H1 (cell line): ENCODE measurements at regions not wholly inside any gene's neighbourhood (a gene's known extent, or its start where the extent isn't known, plus 50 kb on each side); places are given as distances from the start of the nearest gene placed in this dataset.

Experiments used
- CTCF ChIA-PET: fragments of 300-600 bp; sonication (Branson Sonifier 250); formaldehyde crosslinking; loops from one replicate; lab custom pipeline; 2021; ENCODE audit not compliant: partially characterized antibody; lab: Charles Lee
- POLR2A ChIA-PET: fragments of 300-600 bp; sonication (Branson Sonifier 250); formaldehyde crosslinking; loops from one replicate; lab custom pipeline; 2021; ENCODE audit warnings: inconsistent platforms; ENCODE audit not compliant: partially characterized antibody; lab: Charles Lee
- DNase-seq, 2 experiments: peaks; one replicate each; pipeline versions ENCODE4 v3.0.0 to v3.0.0-alpha.2; 2010 to 2022; ENCODE audit warnings: low spot score in 2 of 2, low read depth in 1 of 2, mixed read lengths in 1 of 2
- FAIRE-seq: peaks from 2 replicates; lab custom pipeline; 2011; peaks lifted over from hg19 to GRCh38; lab: Jason Lieb, UNC
- H2AFZ ChIP-seq: 2 replicates; pipeline ENCODE4 v1.8.1; 2012; ENCODE audit warnings: low read length, inconsistent platforms
- H2AK5ac ChIP-seq: 2 replicates; pipeline ENCODE4 v1.6.1; 2013; ENCODE audit warnings: low read depth, low read length
- H2BK120ac ChIP-seq: replicated peaks from 2 replicates; pipeline ENCODE3; 2013; ENCODE audit warnings: low read depth, low read length, inconsistent platforms
- H2BK12ac ChIP-seq: 2 replicates; pipeline ENCODE4 v1.6.1; 2013; ENCODE audit warnings: low read depth, low read length
- H2BK15ac ChIP-seq: 2 replicates; pipeline ENCODE4 v1.6.1; 2013; ENCODE audit warnings: low read length
- H2BK20ac ChIP-seq: 2 replicates; pipeline ENCODE4 v1.6.1; 2013; ENCODE audit warnings: low read length
- H2BK5ac ChIP-seq: 2 replicates; pipeline ENCODE4 v1.6.1; 2013; ENCODE audit warnings: low read depth, low read length
- H3K14ac ChIP-seq: 2 replicates; pipeline ENCODE4 v1.6.1; 2013; ENCODE audit warnings: inconsistent platforms; ENCODE audit not compliant: insufficient read length
- H3K18ac ChIP-seq: 2 replicates; pipeline ENCODE4 v1.6.1; 2013; ENCODE audit warnings: low read length; ENCODE audit errors: extremely low read depth
- H3K23ac ChIP-seq: 2 replicates; pipeline ENCODE4 v1.6.1; 2013; ENCODE audit warnings: inconsistent platforms; ENCODE audit not compliant: insufficient read length
- H3K23me2 ChIP-seq: 2 replicates; pipeline ENCODE4 v1.6.1; 2013; ENCODE audit warnings: low read depth, low read length
- H3K27ac ChIP-seq: 2 replicates; pipeline ENCODE4 v1.6.1; 2011; ENCODE audit warnings: low read depth, low read length, inconsistent platforms
- H3K27me3 ChIP-seq, 4 experiments: replicated peaks in 1 of 4; 1 replicate in 1 of 4; 2 replicates in 3 of 4; pipeline versions ENCODE4 v1.6.1 to v1.8.1; 2011 to 2013; ENCODE audit warnings: low read length in 3 of 4, mild to moderate bottlenecking in 3 of 4, inconsistent platforms in 2 of 4, mixed read lengths in 2 of 4, moderate library complexity in 1 of 4; ENCODE audit not compliant: control insufficient read depth in 3 of 4, insufficient read depth in 3 of 4; ENCODE audit errors: extremely low read depth in 1 of 4
- H3K36me3 ChIP-seq, 4 experiments: 2 replicates each; pipeline versions ENCODE4 v1.6.1 to v1.8.1; 2011 to 2013; ENCODE audit warnings: mild to moderate bottlenecking in 4 of 4, low read length in 3 of 4, moderate library complexity in 2 of 4, control low read depth in 1 of 4, inconsistent platforms in 1 of 4; ENCODE audit not compliant: insufficient read depth in 4 of 4, control insufficient read depth in 2 of 4
- H3K4ac ChIP-seq: replicated peaks from 2 replicates; pipeline ENCODE3; 2013; ENCODE audit warnings: low read length, low read depth, mixed read lengths, inconsistent platforms; ENCODE audit not compliant: insufficient read length
- H3K4me1 ChIP-seq, 4 experiments: replicated peaks in 1 of 4; 1 replicate in 1 of 4; 2 replicates in 3 of 4; pipeline versions ENCODE4 v1.6.1 to v1.8.1; 2011 to 2013; ENCODE audit warnings: low read length in 3 of 4, inconsistent platforms in 2 of 4, mixed read lengths in 1 of 4; ENCODE audit not compliant: insufficient read depth in 4 of 4, control insufficient read depth in 3 of 4
- H3K4me2 ChIP-seq, 2 experiments: 2 replicates each; pipeline versions ENCODE4 v1.6.1 to v1.8.1; 2011 to 2013; ENCODE audit warnings: low read depth in 2 of 2, low read length in 2 of 2, control low read depth in 1 of 2, inconsistent platforms in 1 of 2, mild to moderate bottlenecking in 1 of 2; ENCODE audit not compliant: insufficient read depth in 1 of 2
- H3K4me3 ChIP-seq, 4 experiments: fragments of 200-600, 300-600 bp in 1 of 4; sonication (generic), shearing (Covaris generic), sonication (Bioruptor Twin) in 1 of 4; 2 replicates each; pipeline versions ENCODE4 v1.5.1 to v1.8.1; 2011 to 2016; ENCODE audit warnings: low read length in 4 of 4, low read depth in 3 of 4, control low read depth in 2 of 4, inconsistent platforms in 2 of 4, mild to moderate bottlenecking in 2 of 4, mixed read lengths in 1 of 4, moderate library complexity in 1 of 4; ENCODE audit not compliant: insufficient read depth in 2 of 4; ENCODE audit errors: extremely low read depth in 1 of 4
- H3K56ac ChIP-seq: replicated peaks from 2 replicates; pipeline ENCODE3; 2013; ENCODE audit warnings: low read depth, mild to moderate bottlenecking, mixed read lengths, low read length, inconsistent platforms; ENCODE audit not compliant: insufficient read length
- H3K79me1 ChIP-seq: 2 replicates; pipeline ENCODE4 v1.6.1; 2013; ENCODE audit warnings: low read depth, low read length, control low read depth
- H3K79me2 ChIP-seq, 2 experiments: 2 replicates each; pipeline versions ENCODE4 v1.6.1 to v1.8.1; 2012 to 2013; ENCODE audit warnings: low read length in 2 of 2, mild to moderate bottlenecking in 2 of 2, inconsistent platforms in 1 of 2; ENCODE audit not compliant: insufficient read depth in 2 of 2, control insufficient read depth in 1 of 2
- H3K9ac ChIP-seq, 4 experiments: replicated peaks in 1 of 4; 1 replicate in 1 of 4; 2 replicates in 3 of 4; pipeline versions ENCODE4 v1.6.1 to v1.8.1; 2011 to 2013; ENCODE audit warnings: low read depth in 3 of 4, low read length in 3 of 4, control low read depth in 2 of 4, mild to moderate bottlenecking in 2 of 4, moderate library complexity in 2 of 4, inconsistent platforms in 1 of 4; ENCODE audit errors: extremely low read depth in 1 of 4
- H3K9me3 ChIP-seq, 2 experiments: 2 replicates each; pipeline versions ENCODE4 v1.6.1 to v1.8.1; 2012 to 2013; ENCODE audit warnings: mild to moderate bottlenecking in 2 of 2, moderate library complexity in 2 of 2, control low read depth in 1 of 2, inconsistent platforms in 1 of 2, low read depth in 1 of 2, low read length in 1 of 2, mixed read lengths in 1 of 2; ENCODE audit not compliant: insufficient read depth in 2 of 2
- H4K20me1 ChIP-seq, 2 experiments: replicated peaks in 1 of 2; 2 replicates each; pipeline versions ENCODE3 to v1.8.1; 2011 to 2013; ENCODE audit warnings: inconsistent platforms in 2 of 2, low read length in 2 of 2, mild to moderate bottlenecking in 1 of 2; ENCODE audit not compliant: insufficient read depth in 2 of 2, control insufficient read depth in 1 of 2
- H4K5ac ChIP-seq: 2 replicates; pipeline ENCODE4 v1.6.1; 2013; ENCODE audit warnings: low read length, low read depth, mixed read lengths, inconsistent platforms; ENCODE audit not compliant: insufficient read length
- H4K8ac ChIP-seq: 2 replicates; pipeline ENCODE4 v1.8.0; 2013; ENCODE audit warnings: mild to moderate bottlenecking, moderate library complexity, low read length, inconsistent platforms; ENCODE audit not compliant: insufficient read depth; ENCODE audit errors: extremely low read depth
- H4K91ac ChIP-seq: replicated peaks from 2 replicates; pipeline ENCODE3; 2013; ENCODE audit warnings: low read length, mixed read lengths, inconsistent platforms; ENCODE audit not compliant: insufficient read length
- EGR1 ChIP-seq: IDR thresholded peaks from 2 replicates; pipeline ENCODE4 v1.6.1; 2011; ENCODE audit warnings: low read depth, low read length, borderline replicate concordance
- POLR2A ChIP-seq, 2 experiments: IDR thresholded peaks; 1 replicate in 1 of 2; 2 replicates in 1 of 2; pipeline ENCODE4 v1.6.1; 2011; ENCODE audit warnings: low read depth in 2 of 2, low read length in 2 of 2, mild to moderate bottlenecking in 2 of 2; ENCODE audit errors: control extremely low read depth in 1 of 2
- POLR2AphosphoS5 ChIP-seq: IDR thresholded peaks from 2 replicates; pipeline ENCODE4 v1.6.1; 2011; ENCODE audit warnings: low read depth, low read length
- RBBP5 ChIP-seq: IDR thresholded peaks from 2 replicates; pipeline ENCODE4 v1.7.1; 2012; ENCODE audit warnings: low read depth, mild to moderate bottlenecking, inconsistent platforms, low read length, moderate library complexity, borderline replicate concordance
- WGBS, 2 experiments: shearing (Covaris generic) in 1 of 2; methylation state at CpG; one replicate each; pipeline versions ENCODE4 v1.1.6 to v1.1.7; 2013 to 2015; ENCODE audit warnings: low lambda C conversion rate in 2 of 2, mixed read lengths in 2 of 2, inconsistent platforms in 1 of 2, low coverage in 1 of 2, missing lambda C conversion rate in 1 of 2; ENCODE audit not compliant: insufficient replicate concordance in 2 of 2, insufficient coverage in 1 of 2, insufficient read length in 1 of 2; ENCODE audit errors: extremely low coverage in 1 of 2, missing lambda C conversion rate in 1 of 2; 5-methylcytosine and 5-hydroxymethylcytosine counted together

DNA sequence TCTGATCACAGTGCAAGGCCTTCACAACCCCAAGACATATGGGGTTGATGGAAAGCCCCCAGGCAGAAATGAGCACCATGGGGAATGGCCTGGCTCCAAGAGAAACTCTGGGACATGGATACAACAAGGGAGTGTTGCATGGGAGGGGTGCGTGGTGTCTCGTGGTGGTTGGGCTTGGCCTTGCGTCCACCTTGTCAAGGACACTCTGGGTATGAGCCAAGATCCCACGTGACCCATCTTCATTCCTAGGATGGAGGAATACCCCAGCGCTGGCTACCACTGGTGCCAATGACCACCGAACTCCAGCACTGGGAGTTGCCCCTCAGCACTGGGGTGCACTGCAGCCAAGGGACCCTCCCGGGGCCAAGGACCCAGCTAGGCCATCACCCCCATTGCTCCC, 267.5 kb upstream of the AGTR2 start:
- peaks cover 0 to 24% of the 10 kb centered on the region in 2 experiments for H4K20me1 ChIP-seq
- FAIRE-seq (no peak), DNase-seq (peak in 1 of 2 experiments; percentile 32)
- H2BK12ac ChIP-seq = no peak overlapping the region
- H4K5ac ChIP-seq = no peak overlapping the region
- H3K79me2 ChIP-seq = no peaks in the 10 kb centered on the region
- ChIA-PET POLR2A (interaction anchor here (1.6 kb wide), 1 partner anchor 10 kb away, joined by 4 read pairs; no protein-coding TSS in a partner anchor), CTCF (no interaction called here)
- no peaks in the 10 kb centered on the region for H3K9me3 ChIP-seq
- TF ChIP-seq POLR2AphosphoS5 (peak; percentile 69; the same call in 1 of the 2 replicates), EGR1 (no peak), RBBP5 (no peak), POLR2A (IDR thresholded peaks at IDR 0.05; ENCODE audit: control extremely low read depth in 1 of 2, low read depth in 2 of 2, low read length in 2 of 2) (peak in 1 of 2 experiments; percentile 14; a peak in 1 of 3 replicates)
- H2BK20ac ChIP-seq = no peak overlapping the region
- H2BK15ac ChIP-seq = no peak overlapping the region
- no peak overlapping the region for H2BK5ac ChIP-seq
- H3K9ac ChIP-seq = no peak overlapping the region
- no peak overlapping the region for H3K18ac ChIP-seq
- H2BK120ac ChIP-seq = no peak overlapping the region
- H3K27ac ChIP-seq = no peak overlapping the region
- no peak overlapping the region for H3K4me3 ChIP-seq
- no peak overlapping the region for H3K14ac ChIP-seq
- H3K36me3 ChIP-seq = peaks cover 0 to 3% (median under 1%) of the 10 kb centered on the region in 4 experiments; a peak in 5 of 8 replicates
- H2AK5ac ChIP-seq = no peak overlapping the region
- H3K23ac ChIP-seq = no peak overlapping the region
- no peak overlapping the region for H4K91ac ChIP-seq
- H3K79me1 ChIP-seq = no peaks in the 10 kb centered on the region; the same call in 1 of the 2 replicates
- H3K23me2 ChIP-seq = no peaks in the 10 kb centered on the region
- no peaks in the 10 kb centered on the region for H3K27me3 ChIP-seq
- H3K4me1 ChIP-seq = no peaks in the 10 kb centered on the region
- no peak overlapping the region for H3K4me2 ChIP-seq
- WGBS, 2 experiments = 91% methylated on average over 6 of the region's 7 CpGs; no CpG with 5 or more reads in 1 of the 2 experiments
- H3K56ac ChIP-seq = no peak overlapping the region
- H2AFZ ChIP-seq = no peak overlapping the region
- no peak overlapping the region for H3K4ac ChIP-seq
- no peak overlapping the region for H4K8ac ChIP-seq
